Stimulated activated CD4-positive, alpha-beta T cell treated with anti-CD3 and anti-CD28 coated beads, Interleukin-4, amount 100 ng/mL, for 48 hours (primary cell): ENCODE measurements at regions not wholly inside any gene's neighbourhood (a gene's known extent, or its start where the extent isn't known, plus 50 kb on each side); places are given as distances from the start of the nearest gene placed in this dataset.

Source experiments
- DNase-seq, 2 donors: peaks; one replicate each; pipeline ENCODE4 v3.0.0-alpha.2; 2020; ENCODE audit warnings: low read depth in 2 of 2

GRCh38 chr11:70608568-70609470, 210.5 kb downstream of the CTTN start:
- DNase-seq = no peak

- no peak for DNase-seq
Measured at GRCh38 chr11:70610566-70611565, 212.5 kb downstream of the CTTN start.

DNA sequence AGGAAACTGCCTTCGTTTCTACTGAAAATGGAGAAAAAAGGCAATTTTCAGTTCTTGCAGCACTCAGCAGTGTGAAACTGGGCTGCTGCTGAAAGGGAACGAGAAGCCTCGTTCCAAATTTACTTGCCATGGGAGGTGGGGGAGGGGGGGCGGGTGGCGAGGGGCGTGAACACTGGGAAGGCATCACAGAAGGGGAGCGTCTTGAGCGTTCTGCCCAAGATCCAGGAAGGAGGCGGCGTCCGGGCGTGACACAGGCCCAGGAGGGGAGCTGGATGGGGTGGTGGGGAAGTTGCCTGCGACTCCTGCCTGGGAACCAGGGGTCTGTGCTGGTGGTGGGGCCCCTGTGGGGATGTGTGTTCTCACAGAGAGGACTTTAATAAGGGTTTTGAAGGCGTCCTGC, 213.5 kb downstream of the CTTN start:
- no peak for DNase-seq

- no peak for DNase-seq
Measured at GRCh38 chr11:70612459-70613141, 214.3 kb downstream of the CTTN start.

DNA sequence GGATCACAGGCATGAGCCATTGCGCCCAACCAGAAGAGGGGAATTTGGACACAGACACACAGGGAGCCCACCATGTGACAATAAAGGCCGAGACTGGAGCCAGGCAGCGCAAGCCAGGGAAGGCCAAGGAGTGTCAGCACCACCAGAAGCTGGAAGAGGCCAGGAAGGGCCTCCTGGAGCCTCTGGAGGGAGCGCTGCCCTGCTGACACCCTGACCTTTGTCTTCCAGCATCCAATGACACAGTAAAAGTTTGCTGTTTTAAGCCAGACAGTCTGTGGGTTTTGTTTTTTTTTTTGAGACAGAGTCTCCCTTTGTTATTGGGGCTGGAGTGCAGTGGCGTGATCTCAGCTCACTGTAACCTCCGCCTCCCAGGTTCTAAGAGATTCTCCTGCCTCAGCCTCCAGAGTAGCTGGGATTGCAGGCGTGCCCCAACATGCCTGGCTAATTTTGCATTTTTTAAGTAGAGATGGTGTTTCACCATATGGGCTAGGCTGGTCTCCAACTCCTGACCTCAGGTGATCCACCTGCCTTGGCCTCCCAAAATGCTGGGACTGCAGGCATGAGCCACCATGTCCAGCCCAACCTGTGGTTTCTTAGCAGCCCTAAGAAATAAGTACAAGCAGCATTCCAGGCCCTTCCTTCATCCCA, 215.8 kb downstream of the CTTN start:
- no peak for DNase-seq

DNA sequence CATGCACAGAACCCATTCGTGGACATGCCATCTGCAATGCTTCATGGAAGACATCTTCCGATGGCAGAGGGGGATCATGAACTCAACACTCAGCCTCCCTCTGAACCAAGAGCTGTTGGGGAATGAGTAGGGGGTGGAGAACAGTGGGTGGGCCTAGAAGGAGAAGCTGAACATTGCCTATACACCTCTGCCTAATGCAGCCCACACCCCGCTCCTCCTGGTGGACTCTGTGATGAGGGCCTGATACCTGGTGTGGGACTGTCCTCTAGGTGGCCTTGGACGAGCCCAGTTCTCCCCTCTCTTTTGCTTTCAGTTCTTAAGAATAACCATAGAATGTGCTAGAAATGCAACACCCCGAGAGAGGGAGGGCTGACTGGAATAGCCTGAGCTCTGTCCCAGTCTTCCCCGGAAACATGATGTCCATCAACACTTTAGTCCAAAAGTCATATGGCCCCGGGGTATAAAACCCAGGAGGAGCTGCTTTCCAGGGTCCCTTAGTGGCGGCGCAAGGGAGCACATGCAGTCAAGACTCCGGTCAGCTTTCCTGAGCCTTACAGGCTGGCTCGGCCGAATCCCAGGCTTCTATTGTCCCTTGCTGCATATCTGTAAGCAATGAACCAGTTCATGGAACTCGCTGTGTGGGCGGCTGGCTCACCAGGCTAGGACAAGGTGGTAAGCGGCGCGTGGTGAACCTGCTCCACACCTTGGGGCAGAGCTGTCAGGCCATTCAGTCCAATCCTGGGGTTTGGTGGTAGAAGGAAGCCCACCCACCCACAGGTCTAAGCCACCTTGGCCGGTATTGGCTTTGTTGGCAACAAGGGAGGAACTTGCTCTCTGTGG, 216.9 kb downstream of the CTTN start:
- DNase-seq = no peak

DNA sequence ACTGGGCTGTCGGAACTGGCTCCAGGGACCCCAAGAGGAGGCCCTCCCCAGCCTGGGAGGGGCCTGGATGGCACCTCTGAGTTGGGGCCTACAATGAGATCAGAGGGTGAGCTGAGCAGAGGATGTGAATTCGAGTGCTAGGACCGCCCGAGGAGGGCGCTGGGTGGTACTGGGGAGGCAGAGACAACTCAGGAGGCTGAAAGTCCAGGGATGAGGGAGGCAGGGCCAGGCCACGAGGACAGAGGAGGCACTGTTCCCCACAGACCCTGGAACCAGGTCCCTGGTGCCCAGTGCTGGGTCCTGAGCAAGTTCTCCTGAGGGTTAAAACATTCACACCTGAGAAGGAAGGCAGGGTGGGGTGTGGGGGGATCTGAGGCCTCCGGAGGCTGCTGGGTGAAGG, 218.0 kb downstream of the CTTN start:
- no peak for DNase-seq

DNA sequence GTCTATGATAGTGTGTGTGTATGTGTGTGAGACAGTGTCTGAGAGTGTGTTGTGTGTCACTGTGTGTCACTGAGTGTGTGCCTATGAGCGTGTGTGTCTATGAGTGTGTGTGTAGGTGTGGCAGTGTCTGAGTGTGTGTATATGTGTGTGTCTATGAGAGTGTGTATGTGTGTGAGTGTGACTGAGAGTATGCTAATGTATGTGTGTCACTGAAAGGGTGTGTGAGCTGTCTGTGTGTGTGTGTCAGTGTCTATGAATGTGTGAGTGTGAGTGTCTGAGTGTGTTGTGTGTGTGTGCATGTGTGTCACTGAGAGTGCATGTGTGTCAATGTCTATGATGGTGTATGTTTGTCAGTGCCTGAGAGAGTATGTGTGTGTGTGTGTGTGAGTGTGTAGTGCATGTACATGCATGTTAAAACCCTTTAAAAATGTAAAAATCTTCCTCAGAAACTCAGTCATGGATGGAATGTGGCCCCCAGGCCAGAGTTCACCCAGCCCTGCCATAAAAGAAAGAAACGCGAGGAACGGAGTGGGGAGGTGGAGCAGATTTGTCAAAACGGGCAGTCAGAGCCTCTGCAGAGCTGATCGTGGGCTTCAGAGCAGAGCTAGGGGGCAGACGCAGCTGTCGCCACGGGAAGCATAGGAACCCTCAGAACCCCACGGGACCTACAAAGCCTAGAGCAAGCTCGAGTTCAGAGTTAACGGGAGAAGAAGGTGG, 218.8 kb downstream of the CTTN start:
- no peak for DNase-seq

DNA sequence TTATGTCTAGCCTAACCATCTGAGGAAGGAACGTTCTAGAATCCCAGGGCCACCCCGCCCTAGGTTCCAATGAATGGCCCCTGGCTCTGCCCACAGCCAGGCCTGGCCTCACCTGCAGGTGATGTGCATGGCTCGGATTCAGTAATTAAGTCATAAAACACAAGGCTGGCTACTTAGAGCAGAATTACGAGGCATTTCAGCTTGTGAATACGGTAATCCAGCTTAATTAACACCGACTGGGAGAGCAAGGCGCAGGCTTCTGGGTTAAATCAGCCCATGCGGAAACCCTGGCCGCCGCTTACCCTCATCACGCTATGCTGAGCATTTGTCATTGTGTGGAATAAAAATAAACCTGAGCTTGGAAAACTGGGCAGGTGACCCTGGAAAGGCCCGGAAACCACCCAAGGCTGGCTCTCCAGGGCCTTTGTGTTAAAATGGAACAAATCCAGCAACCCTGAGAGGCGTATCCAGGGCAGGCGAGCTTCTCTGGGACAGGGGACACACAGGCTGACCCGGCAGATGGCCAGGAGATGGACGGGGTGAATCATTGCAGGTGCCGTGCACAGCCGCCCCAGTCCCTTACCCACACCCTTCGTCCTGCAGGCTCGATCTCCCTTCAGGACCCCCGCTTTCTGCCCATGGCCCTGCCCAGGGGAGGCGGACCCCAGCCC, 220.2 kb downstream of the CTTN start:
- no peak for DNase-seq

DNA sequence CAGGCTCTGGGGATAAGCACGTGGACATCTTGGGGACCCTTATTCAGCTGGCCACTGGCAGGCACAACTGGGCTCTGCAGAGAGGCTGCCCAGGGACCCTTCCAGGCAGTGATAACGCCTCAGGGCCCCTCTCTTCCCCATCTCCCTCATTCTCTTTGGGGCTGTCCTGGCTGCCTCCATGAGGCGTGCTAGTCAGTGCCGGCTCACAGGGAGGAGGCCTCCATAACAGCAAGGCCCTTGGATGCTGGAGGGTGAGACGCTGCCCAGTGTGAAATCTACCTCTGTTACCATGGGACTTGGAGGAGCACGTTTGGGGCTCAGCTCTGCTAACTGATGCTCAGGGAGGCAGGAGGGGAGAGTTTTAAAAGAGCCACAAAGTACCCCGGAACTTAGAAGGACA, 221.3 kb downstream of the CTTN start:
- no peak for DNase-seq

DNA sequence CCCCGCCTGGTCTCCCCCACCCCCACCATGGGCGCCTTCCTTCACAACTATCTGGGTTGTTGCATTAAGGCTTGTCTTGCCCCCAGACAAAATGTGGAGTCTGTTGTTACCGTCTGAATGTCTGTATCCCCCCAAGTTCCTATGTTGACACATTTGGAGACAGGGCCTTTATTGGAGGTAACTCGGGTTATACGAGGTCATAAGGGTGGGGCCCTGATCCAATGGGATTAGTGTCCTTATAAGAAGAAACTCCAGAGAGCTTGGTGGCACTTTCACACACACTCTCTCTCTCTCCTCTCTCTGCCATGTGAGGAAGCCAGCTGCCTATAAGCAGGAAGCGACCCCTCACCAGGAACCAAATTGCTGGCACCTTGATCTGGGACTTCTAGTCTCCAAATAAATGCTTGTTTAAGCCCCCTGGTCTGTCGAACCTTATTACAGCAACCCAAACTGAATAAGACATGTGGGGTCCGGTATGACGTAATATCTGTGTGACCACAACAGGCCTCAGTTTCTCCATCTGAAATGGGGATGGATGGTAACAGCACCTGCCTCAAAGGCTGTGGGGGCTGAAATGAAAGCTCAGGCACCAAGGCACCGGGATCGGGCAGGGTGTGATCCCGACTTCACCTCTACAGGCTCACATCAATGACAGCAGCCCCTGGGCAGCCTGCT, 222.3 kb downstream of the CTTN start:
- no peak for DNase-seq

GRCh38 chr11:70621241-70621640, 222.9 kb downstream of the CTTN start:
- DNase-seq = no peak

- DNase-seq = no peak
Measured at GRCh38 chr11:70622091-70622490, 223.8 kb downstream of the CTTN start.

- no peak for DNase-seq
Measured at GRCh38 chr11:70623906-70624597, 225.7 kb downstream of the CTTN start.

DNA sequence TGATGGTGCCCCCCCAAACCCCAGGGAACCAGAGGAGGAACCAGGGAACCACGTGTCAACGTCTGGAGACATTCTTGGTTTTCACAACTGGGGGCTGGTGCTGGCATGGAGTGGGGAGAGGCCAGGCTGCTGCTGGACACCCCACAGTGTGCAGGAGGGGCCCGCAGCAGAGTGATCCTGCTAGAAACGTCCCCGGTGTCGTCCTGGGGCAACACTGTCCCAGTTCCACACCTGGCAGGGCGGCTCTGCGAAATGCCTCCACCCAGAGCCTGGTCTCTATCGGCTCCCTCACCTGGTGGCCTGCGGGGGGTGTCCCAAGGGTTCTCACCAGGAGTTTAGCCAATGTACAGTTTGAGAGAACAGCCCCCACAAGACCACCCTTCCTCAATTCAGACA, 226.3 kb downstream of the CTTN start:
- DNase-seq = no peak

DNA sequence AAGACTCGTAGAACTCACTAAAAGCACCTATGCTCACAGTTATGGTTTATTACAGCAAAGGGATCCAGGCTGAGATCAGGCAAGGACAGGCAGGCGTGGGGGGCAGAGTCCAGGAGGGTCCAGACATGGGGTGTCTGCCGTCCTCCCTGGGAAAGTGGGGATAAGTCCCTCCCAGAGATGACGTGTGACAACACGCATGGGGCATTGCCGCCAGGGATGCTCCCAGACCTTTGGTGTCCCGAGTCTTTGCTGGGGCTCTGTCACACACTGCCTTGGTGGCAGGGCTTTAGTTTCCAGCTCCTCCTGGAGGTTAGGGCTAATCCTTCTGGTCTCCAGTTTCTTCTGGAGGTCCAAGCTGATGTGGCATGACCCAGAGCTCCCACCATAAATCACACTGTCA, 226.7 kb downstream of the CTTN start:
- DNase-seq = no peak

- no peak for DNase-seq
Measured at GRCh38 chr11:70625582-70626518, 227.5 kb downstream of the CTTN start.
